ENCODE measurements at regions not wholly inside any gene's neighbourhood (a gene's known extent, or its start where the extent isn't known, plus 50 kb on each side); places are given as distances from the start of the nearest gene placed in this dataset.
A peak's percentile ranks its signal among the peaks of the same experiment; 100 is the strongest.

DNA sequence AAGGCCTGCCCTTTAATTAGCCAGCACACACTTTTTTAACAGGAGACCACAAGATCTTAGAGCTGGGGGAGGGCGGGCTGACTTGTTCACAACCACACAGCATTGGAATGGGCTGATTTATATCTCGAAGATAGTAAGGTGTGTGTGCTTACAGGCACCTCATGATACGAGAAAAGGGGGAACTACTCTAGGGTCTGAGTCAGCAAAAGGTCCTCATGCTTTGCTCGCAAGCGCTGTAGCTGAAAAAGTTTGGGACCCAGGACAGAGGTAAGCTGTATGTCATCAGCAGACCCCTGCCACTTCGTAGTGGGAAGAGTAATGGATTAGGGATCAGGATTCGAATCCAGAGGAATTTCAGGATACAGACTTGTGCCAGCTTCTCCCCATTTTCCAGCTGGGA lies 88.9 kb upstream of the RBM19 start:
- WGBS (ENCODE audit: extremely low coverage, insufficient coverage, low lambda C conversion rate) = no CpG with 5 or more reads among the region's 7 CpGs

GRCh38 chr12:114046236-114046998 lies 80.3 kb upstream of the RBM19 start:
- DNase-seq = no peak
- Histone ChIP-seq H3K56ac (ENCODE audit: low read length) (no peak overlapping the region), H2AK5ac (ENCODE audit: low read length) (no peak overlapping the region), H4K8ac (ENCODE audit: low read depth, low read length) (no peak overlapping the region), H3K27ac (ENCODE audit: low read depth, low read length) (no peak overlapping the region), H3K79me1 (ENCODE audit: low read length) (no peaks in the 10 kb centered on the region), H3K36me3 (ENCODE audit: control insufficient read depth, insufficient read depth, low read length) (no peaks in the 10 kb centered on the region), H3K4me2 (ENCODE audit: low read length) (no peak overlapping the region), H4K5ac (ENCODE audit: low read length) (no peak overlapping the region), H3K27me3 (ENCODE audit: insufficient read depth, low read length, poor library complexity) (no peaks in the 10 kb centered on the region), H3K4me1 (ENCODE audit: control insufficient read depth, low read depth, low read length) (peaks cover 6% of the 10 kb centered on the region), H3K4me3 (ENCODE audit: low read length) (no peak overlapping the region), H3K18ac (ENCODE audit: low read length) (no peak overlapping the region), H2BK120ac (ENCODE audit: low read depth, low read length) (no peak overlapping the region), H2BK15ac (replicated peaks; ENCODE audit: low read depth) (no peak overlapping the region), H2BK5ac (ENCODE audit: low read length) (no peak overlapping the region), H3K4ac (ENCODE audit: low read depth, low read length) (no peak overlapping the region), H3K9ac (ENCODE audit: low read length) (no peak overlapping the region), H3K79me2 (ENCODE audit: control insufficient read depth, insufficient read depth, low read length) (no peaks in the 10 kb centered on the region), H3K23ac (ENCODE audit: low read length) (no peak overlapping the region)
- no CpG with 5 or more reads among the region's 6 CpGs for WGBS (ENCODE audit: extremely low coverage, insufficient coverage, low lambda C conversion rate)

More for the DNA sequence above, 88.9 kb upstream of the RBM19 start:
- no peak overlapping the region for H3K23ac ChIP-seq (ENCODE audit: low read length)
- no peak overlapping the region for H3K18ac ChIP-seq (ENCODE audit: low read length)
- H4K8ac ChIP-seq (ENCODE audit: low read depth, low read length) = no peak overlapping the region
- H2BK120ac ChIP-seq (ENCODE audit: low read depth, low read length) = no peak overlapping the region
- no peaks in the 10 kb centered on the region for H3K36me3 ChIP-seq (ENCODE audit: control insufficient read depth, insufficient read depth, low read length)
- no peak overlapping the region for H3K56ac ChIP-seq (ENCODE audit: low read length)
- no peak overlapping the region for H2AK5ac ChIP-seq (ENCODE audit: low read length)
- no peaks in the 10 kb centered on the region for H3K4me1 ChIP-seq (ENCODE audit: control insufficient read depth, low read depth, low read length)
- no peak overlapping the region for H3K4me2 ChIP-seq (ENCODE audit: low read length)
- H3K79me2 ChIP-seq (ENCODE audit: control insufficient read depth, insufficient read depth, low read length) = no peaks in the 10 kb centered on the region
- H3K4me3 ChIP-seq (ENCODE audit: low read length) = no peak overlapping the region
- no peak overlapping the region for H4K5ac ChIP-seq (ENCODE audit: low read length)
- no peak overlapping the region for H3K27ac ChIP-seq (ENCODE audit: low read depth, low read length)
- H2BK5ac ChIP-seq (ENCODE audit: low read length) = no peak overlapping the region
- H2BK15ac ChIP-seq (replicated peaks; ENCODE audit: low read depth) = no peak overlapping the region
- no peaks in the 10 kb centered on the region for H3K27me3 ChIP-seq (ENCODE audit: insufficient read depth, low read length, poor library complexity)
- H3K9ac ChIP-seq (ENCODE audit: low read length) = no peak overlapping the region
- H3K79me1 ChIP-seq (ENCODE audit: low read length) = no peaks in the 10 kb centered on the region
- no peak overlapping the region for H3K4ac ChIP-seq (ENCODE audit: low read depth, low read length)
- no peak for DNase-seq

GRCh38 chr12:114045349-114045748 lies 79.2 kb upstream of the RBM19 start:
- Histone ChIP-seq H3K27me3 (ENCODE audit: insufficient read depth, low read length, poor library complexity) (no peaks in the 10 kb centered on the region), H3K27ac (ENCODE audit: low read depth, low read length) (no peak overlapping the region), H3K18ac (ENCODE audit: low read length) (no peak overlapping the region), H2BK5ac (ENCODE audit: low read length) (no peak overlapping the region), H2AK5ac (ENCODE audit: low read length) (no peak overlapping the region), H3K4me2 (ENCODE audit: low read length) (no peak overlapping the region), H3K4me1 (ENCODE audit: control insufficient read depth, low read depth, low read length) (peaks cover 6% of the 10 kb centered on the region), H3K79me1 (ENCODE audit: low read length) (no peaks in the 10 kb centered on the region), H4K5ac (ENCODE audit: low read length) (no peak overlapping the region), H3K9ac (ENCODE audit: low read length) (no peak overlapping the region), H2BK15ac (replicated peaks; ENCODE audit: low read depth) (no peak overlapping the region), H3K79me2 (ENCODE audit: control insufficient read depth, insufficient read depth, low read length) (no peaks in the 10 kb centered on the region), H3K36me3 (ENCODE audit: control insufficient read depth, insufficient read depth, low read length) (no peaks in the 10 kb centered on the region), H3K4ac (ENCODE audit: low read depth, low read length) (no peak overlapping the region), H3K4me3 (ENCODE audit: low read length) (no peak overlapping the region), H4K8ac (ENCODE audit: low read depth, low read length) (no peak overlapping the region), H3K23ac (ENCODE audit: low read length) (no peak overlapping the region), H3K56ac (ENCODE audit: low read length) (no peak overlapping the region), H2BK120ac (ENCODE audit: low read depth, low read length) (no peak overlapping the region)
- no CpG with 5 or more reads among the region's 7 CpGs for WGBS (ENCODE audit: extremely low coverage, insufficient coverage, low lambda C conversion rate)
- DNase-seq = peak; percentile 13

GRCh38 chr12:114041590-114041989 lies 75.5 kb upstream of the RBM19 start:
- Histone ChIP-seq H3K4me2 (ENCODE audit: low read length) (no peak overlapping the region), H3K9ac (ENCODE audit: low read length) (no peak overlapping the region), H3K36me3 (ENCODE audit: control insufficient read depth, insufficient read depth, low read length) (no peaks in the 10 kb centered on the region), H3K27ac (ENCODE audit: low read depth, low read length) (no peak overlapping the region), H3K4ac (ENCODE audit: low read depth, low read length) (no peak overlapping the region), H3K4me3 (ENCODE audit: low read length) (no peak overlapping the region), H2AK5ac (ENCODE audit: low read length) (no peak overlapping the region), H3K79me2 (ENCODE audit: control insufficient read depth, insufficient read depth, low read length) (no peaks in the 10 kb centered on the region), H3K79me1 (ENCODE audit: low read length) (no peaks in the 10 kb centered on the region), H4K5ac (ENCODE audit: low read length) (no peak overlapping the region), H3K4me1 (ENCODE audit: control insufficient read depth, low read depth, low read length) (peaks cover 6% of the 10 kb centered on the region), H3K23ac (ENCODE audit: low read length) (no peak overlapping the region), H2BK15ac (replicated peaks; ENCODE audit: low read depth) (no peak overlapping the region), H2BK5ac (ENCODE audit: low read length) (no peak overlapping the region), H3K18ac (ENCODE audit: low read length) (no peak overlapping the region), H3K27me3 (ENCODE audit: insufficient read depth, low read length, poor library complexity) (no peaks in the 10 kb centered on the region), H4K8ac (ENCODE audit: low read depth, low read length) (no peak overlapping the region), H2BK120ac (ENCODE audit: low read depth, low read length) (no peak overlapping the region), H3K56ac (ENCODE audit: low read length) (no peak overlapping the region)
- no CpG with 5 or more reads among the region's 1 CpG for WGBS (ENCODE audit: extremely low coverage, insufficient coverage, low lambda C conversion rate)
- no peak for DNase-seq

DNA sequence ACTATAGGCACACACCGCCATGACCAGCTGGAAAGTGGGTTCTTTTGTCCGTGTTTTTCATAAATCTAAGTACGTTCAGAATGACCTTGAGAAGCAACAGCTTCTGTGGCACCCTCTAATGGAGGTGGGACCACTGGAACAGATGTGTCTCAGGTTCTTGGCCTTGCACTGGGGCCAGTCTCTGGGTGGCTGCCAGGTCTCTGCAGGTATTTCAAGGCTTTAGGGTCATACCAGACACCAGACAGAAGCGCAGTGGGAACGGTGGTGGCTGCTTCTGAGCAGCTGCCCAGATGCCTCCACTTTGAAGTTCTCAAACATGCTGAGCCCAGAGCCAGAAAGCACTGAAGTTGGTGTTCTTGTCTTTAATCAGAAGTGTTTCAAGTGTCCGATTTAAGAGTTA lies 75.0 kb upstream of the RBM19 start:
- Histone ChIP-seq H3K79me1 (ENCODE audit: low read length) (no peaks in the 10 kb centered on the region), H3K4me3 (ENCODE audit: low read length) (no peak overlapping the region), H2BK5ac (ENCODE audit: low read length) (no peak overlapping the region), H2AK5ac (ENCODE audit: low read length) (no peak overlapping the region), H3K36me3 (ENCODE audit: control insufficient read depth, insufficient read depth, low read length) (no peaks in the 10 kb centered on the region), H4K8ac (ENCODE audit: low read depth, low read length) (no peak overlapping the region), H3K18ac (ENCODE audit: low read length) (no peak overlapping the region), H3K4me2 (ENCODE audit: low read length) (no peak overlapping the region), H3K4me1 (ENCODE audit: control insufficient read depth, low read depth, low read length) (peaks cover 6% of the 10 kb centered on the region), H2BK15ac (replicated peaks; ENCODE audit: low read depth) (no peak overlapping the region), H3K56ac (ENCODE audit: low read length) (no peak overlapping the region), H4K5ac (ENCODE audit: low read length) (no peak overlapping the region), H3K27ac (ENCODE audit: low read depth, low read length) (no peak overlapping the region), H3K27me3 (ENCODE audit: insufficient read depth, low read length, poor library complexity) (no peaks in the 10 kb centered on the region), H2BK120ac (ENCODE audit: low read depth, low read length) (no peak overlapping the region), H3K9ac (ENCODE audit: low read length) (no peak overlapping the region), H3K79me2 (ENCODE audit: control insufficient read depth, insufficient read depth, low read length) (no peaks in the 10 kb centered on the region), H3K4ac (ENCODE audit: low read depth, low read length) (no peak overlapping the region), H3K23ac (ENCODE audit: low read length) (no peak overlapping the region)
- WGBS (ENCODE audit: extremely low coverage, insufficient coverage, low lambda C conversion rate) = no CpG with 5 or more reads among the region's 6 CpGs
- no peak for DNase-seq

DNA sequence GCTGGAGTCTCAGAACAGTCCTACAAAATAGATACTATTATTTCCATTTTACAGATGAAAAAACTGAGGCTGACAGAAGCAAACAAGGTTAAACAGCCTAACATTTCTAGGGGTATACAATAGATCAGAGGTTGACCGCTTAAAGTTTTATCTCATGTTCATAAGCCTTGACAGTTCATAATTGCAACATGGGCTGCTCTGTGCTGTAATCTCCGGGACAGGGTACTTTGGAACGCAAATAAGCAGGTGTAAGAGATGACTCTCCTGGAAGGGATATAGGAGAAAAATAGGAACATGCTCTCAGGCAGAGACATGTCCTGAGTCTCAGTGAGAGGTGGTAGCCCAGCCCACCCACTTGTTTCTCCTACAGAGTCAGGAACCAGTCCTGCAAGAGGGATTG lies 72.8 kb upstream of the RBM19 start:
- Histone ChIP-seq H3K4me2 (ENCODE audit: low read length) (no peak overlapping the region), H2BK15ac (replicated peaks; ENCODE audit: low read depth) (no peak overlapping the region), H3K18ac (ENCODE audit: low read length) (no peak overlapping the region), H2BK5ac (ENCODE audit: low read length) (no peak overlapping the region), H4K5ac (ENCODE audit: low read length) (no peak overlapping the region), H3K56ac (ENCODE audit: low read length) (no peak overlapping the region), H3K9ac (ENCODE audit: low read length) (no peak overlapping the region), H3K36me3 (ENCODE audit: control insufficient read depth, insufficient read depth, low read length) (no peaks in the 10 kb centered on the region), H2BK120ac (ENCODE audit: low read depth, low read length) (no peak overlapping the region), H3K4ac (ENCODE audit: low read depth, low read length) (no peak overlapping the region), H3K23ac (ENCODE audit: low read length) (no peak overlapping the region), H3K79me2 (ENCODE audit: control insufficient read depth, insufficient read depth, low read length) (no peaks in the 10 kb centered on the region), H3K27me3 (ENCODE audit: insufficient read depth, low read length, poor library complexity) (no peaks in the 10 kb centered on the region), H3K4me3 (ENCODE audit: low read length) (no peak overlapping the region), H3K79me1 (ENCODE audit: low read length) (no peaks in the 10 kb centered on the region), H3K27ac (ENCODE audit: low read depth, low read length) (no peak overlapping the region), H4K8ac (ENCODE audit: low read depth, low read length) (no peak overlapping the region), H2AK5ac (ENCODE audit: low read length) (no peak overlapping the region), H3K4me1 (ENCODE audit: control insufficient read depth, low read depth, low read length) (no peaks in the 10 kb centered on the region)
- no CpG with 5 or more reads among the region's 3 CpGs for whole genome bisulfite sequencing (ENCODE audit: extremely low coverage, insufficient coverage, low lambda C conversion rate)
- DNase-seq = no peak
